SHP77 (cell line): ENCODE measurements at regions not wholly inside any gene's neighbourhood (a gene's known extent, or its start where the extent isn't known, plus 50 kb on each side); places are given as distances from the start of the nearest gene placed in this dataset.

Experiments
- DNase-seq, 2 experiments: peaks; one replicate each; lab custom pipeline; 2025; lab: John Stamatoyannopoulos, UW

- DNase-seq: no peak
These were observed 93.2 kb upstream of the SOX5 start for GRCh38 chr12:24042651-24043050.

- no peak for DNase-seq
These were observed 89.6 kb upstream of the SOX5 start for GRCh38 chr12:24039113-24039525.

- no peak for DNase-seq
These were observed 88.9 kb upstream of the SOX5 start for GRCh38 chr12:24038211-24038997.

- DNase-seq: no peak
These were observed 87.2 kb upstream of the SOX5 start for GRCh38 chr12:24036438-24037216.

- DNase-seq: no peak
These were observed 85.4 kb upstream of the SOX5 start for GRCh38 chr12:24034894-24035293.

GRCh38 chr12:24034160-24034559, 84.7 kb upstream of the SOX5 start:
- DNase-seq: no peak

GRCh38 chr12:24027352-24027751, 77.9 kb upstream of the SOX5 start:
- DNase-seq: no peak

- no peak for DNase-seq
These were observed 75.8 kb upstream of the SOX5 start for GRCh38 chr12:24025153-24025798.

- no peak for DNase-seq
These were observed 73.6 kb upstream of the SOX5 start for GRCh38 chr12:24023081-24023480.

GRCh38 chr12:24021164-24021502, 71.7 kb upstream of the SOX5 start:
- no peak for DNase-seq

- no peak for DNase-seq
These were observed 71.1 kb upstream of the SOX5 start for GRCh38 chr12:24020397-24021163.

GRCh38 chr12:24015833-24016160, 66.3 kb upstream of the SOX5 start:
- DNase-seq: no peak

- no peak for DNase-seq
These were observed 65.7 kb upstream of the SOX5 start for GRCh38 chr12:24014915-24015832.

- DNase-seq: no peak
These were observed 64.8 kb upstream of the SOX5 start for GRCh38 chr12:24014240-24014639.

GRCh38 chr12:24012528-24012927, 63.1 kb upstream of the SOX5 start:
- DNase-seq: no peak

- DNase-seq: no peak
These were observed 62.5 kb upstream of the SOX5 start for GRCh38 chr12:24011927-24012507.

- no peak for DNase-seq
These were observed 58.7 kb upstream of the SOX5 start for GRCh38 chr12:24008166-24008565.
